GM23338 (cell line): ENCODE measurements at regions not wholly inside any gene's neighbourhood (a gene's known extent, or its start where the extent isn't known, plus 50 kb on each side); places are given as distances from the start of the nearest gene placed in this dataset.

Experiments used
- ATAC-seq: fragments of 200-7000 bp; cut with Tn5 transposase; 3 replicates; pipeline ENCODE4 v1.9.1; 2020
- DNase-seq: peaks from one replicate; pipeline ENCODE4 v3.0.0-alpha.2; 2015; ENCODE audit warnings: low spot score
- H2AFZ ChIP-seq: fragments of 200-600 bp; sonication (generic); 2 replicates; pipeline ENCODE4 v1.8.0; 2016; ENCODE audit warnings: antibody characterized with exemption, mild to moderate bottlenecking, moderate library complexity
- H3F3A ChIP-seq: fragments of 200-600 bp; sonication (generic); replicated peaks from 2 replicates; pipeline ENCODE4 v1.8.0; 2017; ENCODE audit warnings: antibody characterized with exemption, mixed run types, low read depth
- H3K27ac ChIP-seq: fragments of 200-600 bp; sonication (generic); 2 replicates; pipeline ENCODE4 v1.6.1; 2016; ENCODE audit warnings: low read depth
- H3K27me3 ChIP-seq: fragments of 200-600 bp; sonication (generic); 2 replicates; pipeline ENCODE4 v1.8.0; 2016; ENCODE audit warnings: mild to moderate bottlenecking, mixed run types, moderate library complexity; ENCODE audit not compliant: insufficient read depth
- H3K36me3 ChIP-seq: fragments of 200-600 bp; sonication (generic); 2 replicates; pipeline ENCODE4 v1.8.0; 2016; ENCODE audit warnings: mild to moderate bottlenecking; ENCODE audit not compliant: insufficient read depth
- H3K4me1 ChIP-seq: fragments of 200-600 bp; sonication (generic); 2 replicates; pipeline ENCODE4 v1.8.0; 2016; ENCODE audit warnings: mild to moderate bottlenecking, moderate library complexity; ENCODE audit not compliant: insufficient read depth
- H3K4me2 ChIP-seq: fragments of 200-600 bp; sonication (generic); 2 replicates; pipeline ENCODE4 v1.7.1; 2017; ENCODE audit warnings: mixed run types
- H3K4me3 ChIP-seq: fragments of 200-600 bp; sonication (generic); 2 replicates; pipeline ENCODE4 v1.6.1; 2016; ENCODE audit warnings: mixed run types
- H3K79me2 ChIP-seq: fragments of 200-600 bp; sonication (generic); replicated peaks from 2 replicates; pipeline ENCODE4 v1.8.0; 2017; ENCODE audit warnings: mild to moderate bottlenecking; ENCODE audit not compliant: insufficient read depth
- H3K9me2 ChIP-seq: fragments of 200-600 bp; sonication (generic); 2 replicates; pipeline ENCODE4 v1.8.0; 2017; ENCODE audit not compliant: insufficient read depth
- H4K20me1 ChIP-seq: fragments of 200-600 bp; sonication (generic); replicated peaks from 2 replicates; pipeline ENCODE4 v1.8.0; 2017; ENCODE audit warnings: mild to moderate bottlenecking; ENCODE audit not compliant: insufficient read depth
- H3K27ac Mint-ChIP-seq: 2 replicates; pipeline ENCODE4 v1.8.0; 2020; ENCODE audit warnings: inconsistent platforms, mild to moderate bottlenecking, moderate library complexity, mixed read lengths
- H3K27me3 Mint-ChIP-seq: 3 replicates; pipeline ENCODE4 v1.8.0; 2022; ENCODE audit warnings: low read depth, mild to moderate bottlenecking, moderate library complexity, mixed read lengths, inconsistent platforms; ENCODE audit not compliant: insufficient read depth, poor library complexity
- H3K36me3 Mint-ChIP-seq: 3 replicates; pipeline ENCODE4 v1.8.0; 2021; ENCODE audit warnings: low read depth, mild to moderate bottlenecking, inconsistent platforms, moderate library complexity, mixed read lengths
- H3K4me1 Mint-ChIP-seq: 3 replicates; pipeline ENCODE4 v1.8.0; 2020; ENCODE audit warnings: mild to moderate bottlenecking, inconsistent platforms, mixed read lengths
- H3K4me3 Mint-ChIP-seq: 3 replicates; pipeline ENCODE4 v1.8.0; 2021; ENCODE audit warnings: moderate library complexity, mild to moderate bottlenecking, inconsistent platforms, mixed read lengths
- H3K9me3 Mint-ChIP-seq: 3 replicates; pipeline ENCODE4 v1.8.0; 2020; ENCODE audit warnings: moderate library complexity, mild to moderate bottlenecking, inconsistent platforms, mixed read lengths
- ZNF114 ChIP-seq: fragments of 250-450 bp; sonication (Bioruptor Pico); IDR thresholded peaks from 2 replicates; pipeline ENCODE4 v1.5.0; 2020; ENCODE audit warnings: mild to moderate bottlenecking, moderate library complexity
- TF ChIP-seq, protein P1 (sequence below): fragments of 250-450 bp; sonication (Bioruptor Pico); IDR thresholded peaks from 2 replicates; pipeline ENCODE4 v1.5.0; 2020; ENCODE audit warnings: mild to moderate bottlenecking, moderate library complexity
- TF ChIP-seq, protein P2 (sequence below): IDR thresholded peaks from one replicate; pipeline ENCODE4 v1.6.1; 2018; ENCODE audit warnings: antibody characterized with exemption; ENCODE audit not compliant: unreplicated experiment

DNA sequence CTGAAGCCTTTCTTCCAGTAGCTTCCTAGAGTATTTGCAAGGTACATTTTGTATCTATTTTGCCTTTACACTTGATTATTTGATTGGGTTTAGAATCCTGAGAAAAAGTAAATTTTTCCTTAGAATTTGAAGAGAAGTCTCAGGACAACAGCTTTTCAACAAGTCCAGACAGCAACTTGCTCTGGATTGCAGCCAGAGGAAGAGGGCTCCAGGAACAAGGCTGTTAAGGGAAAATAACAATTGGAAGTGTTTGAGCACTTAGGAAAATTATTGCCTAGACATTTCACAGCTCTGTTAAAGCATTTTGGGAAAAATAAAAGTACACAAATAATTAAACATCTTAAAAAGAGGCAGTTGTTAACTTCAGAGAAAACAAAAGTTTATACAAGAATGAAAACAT is 58.3 kb upstream of the RAPGEF4 start (continued):
- TF ChIP-seq, protein P1, sequence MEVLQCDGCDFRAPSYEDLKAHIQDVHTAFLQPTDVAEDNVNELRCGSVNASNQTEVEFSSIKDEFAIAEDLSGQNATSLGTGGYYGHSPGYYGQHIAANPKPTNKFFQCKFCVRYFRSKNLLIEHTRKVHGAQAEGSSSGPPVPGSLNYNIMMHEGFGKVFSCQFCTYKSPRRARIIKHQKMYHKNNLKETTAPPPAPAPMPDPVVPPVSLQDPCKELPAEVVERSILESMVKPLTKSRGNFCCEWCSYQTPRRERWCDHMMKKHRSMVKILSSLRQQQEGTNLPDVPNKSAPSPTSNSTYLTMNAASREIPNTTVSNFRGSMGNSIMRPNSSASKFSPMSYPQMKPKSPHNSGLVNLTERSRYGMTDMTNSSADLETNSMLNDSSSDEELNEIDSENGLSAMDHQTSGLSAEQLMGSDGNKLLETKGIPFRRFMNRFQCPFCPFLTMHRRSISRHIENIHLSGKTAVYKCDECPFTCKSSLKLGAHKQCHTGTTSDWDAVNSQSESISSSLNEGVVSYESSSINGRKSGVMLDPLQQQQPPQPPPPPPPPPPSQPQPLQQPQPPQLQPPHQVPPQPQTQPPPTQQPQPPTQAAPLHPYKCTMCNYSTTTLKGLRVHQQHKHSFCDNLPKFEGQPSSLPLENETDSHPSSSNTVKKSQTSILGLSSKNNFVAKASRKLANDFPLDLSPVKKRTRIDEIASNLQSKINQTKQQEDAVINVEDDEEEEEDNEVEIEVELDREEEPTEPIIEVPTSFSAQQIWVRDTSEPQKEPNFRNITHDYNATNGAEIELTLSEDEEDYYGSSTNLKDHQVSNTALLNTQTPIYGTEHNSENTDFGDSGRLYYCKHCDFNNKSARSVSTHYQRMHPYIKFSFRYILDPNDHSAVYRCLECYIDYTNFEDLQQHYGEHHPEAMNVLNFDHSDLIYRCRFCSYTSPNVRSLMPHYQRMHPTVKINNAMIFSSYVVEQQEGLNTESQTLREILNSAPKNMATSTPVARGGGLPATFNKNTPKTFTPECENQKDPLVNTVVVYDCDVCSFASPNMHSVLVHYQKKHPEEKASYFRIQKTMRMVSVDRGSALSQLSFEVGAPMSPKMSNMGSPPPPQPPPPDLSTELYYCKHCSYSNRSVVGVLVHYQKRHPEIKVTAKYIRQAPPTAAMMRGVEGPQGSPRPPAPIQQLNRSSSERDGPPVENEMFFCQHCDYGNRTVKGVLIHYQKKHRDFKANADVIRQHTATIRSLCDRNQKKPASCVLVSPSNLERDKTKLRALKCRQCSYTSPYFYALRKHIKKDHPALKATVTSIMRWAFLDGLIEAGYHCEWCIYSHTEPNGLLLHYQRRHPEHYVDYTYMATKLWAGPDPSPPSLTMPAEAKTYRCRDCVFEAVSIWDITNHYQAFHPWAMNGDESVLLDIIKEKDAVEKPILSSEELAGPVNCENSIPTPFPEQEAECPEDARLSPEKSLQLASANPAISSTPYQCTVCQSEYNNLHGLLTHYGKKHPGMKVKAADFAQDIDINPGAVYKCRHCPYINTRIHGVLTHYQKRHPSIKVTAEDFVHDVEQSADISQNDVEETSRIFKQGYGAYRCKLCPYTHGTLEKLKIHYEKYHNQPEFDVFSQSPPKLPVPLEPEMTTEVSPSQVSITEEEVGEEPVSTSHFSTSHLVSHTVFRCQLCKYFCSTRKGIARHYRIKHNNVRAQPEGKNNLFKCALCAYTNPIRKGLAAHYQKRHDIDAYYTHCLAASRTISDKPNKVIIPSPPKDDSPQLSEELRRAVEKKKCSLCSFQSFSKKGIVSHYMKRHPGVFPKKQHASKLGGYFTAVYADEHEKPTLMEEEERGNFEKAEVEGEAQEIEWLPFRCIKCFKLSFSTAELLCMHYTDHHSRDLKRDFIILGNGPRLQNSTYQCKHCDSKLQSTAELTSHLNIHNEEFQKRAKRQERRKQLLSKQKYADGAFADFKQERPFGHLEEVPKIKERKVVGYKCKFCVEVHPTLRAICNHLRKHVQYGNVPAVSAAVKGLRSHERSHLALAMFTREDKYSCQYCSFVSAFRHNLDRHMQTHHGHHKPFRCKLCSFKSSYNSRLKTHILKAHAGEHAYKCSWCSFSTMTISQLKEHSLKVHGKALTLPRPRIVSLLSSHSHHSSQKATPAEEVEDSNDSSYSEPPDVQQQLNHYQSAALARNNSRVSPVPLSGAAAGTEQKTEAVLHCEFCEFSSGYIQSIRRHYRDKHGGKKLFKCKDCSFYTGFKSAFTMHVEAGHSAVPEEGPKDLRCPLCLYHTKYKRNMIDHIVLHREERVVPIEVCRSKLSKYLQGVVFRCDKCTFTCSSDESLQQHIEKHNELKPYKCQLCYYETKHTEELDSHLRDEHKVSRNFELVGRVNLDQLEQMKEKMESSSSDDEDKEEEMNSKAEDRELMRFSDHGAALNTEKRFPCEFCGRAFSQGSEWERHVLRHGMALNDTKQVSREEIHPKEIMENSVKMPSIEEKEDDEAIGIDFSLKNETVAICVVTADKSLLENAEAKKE = no peak
- TF ChIP-seq ZNF114 (CRISPR knock-in tag) = no peak

DNA sequence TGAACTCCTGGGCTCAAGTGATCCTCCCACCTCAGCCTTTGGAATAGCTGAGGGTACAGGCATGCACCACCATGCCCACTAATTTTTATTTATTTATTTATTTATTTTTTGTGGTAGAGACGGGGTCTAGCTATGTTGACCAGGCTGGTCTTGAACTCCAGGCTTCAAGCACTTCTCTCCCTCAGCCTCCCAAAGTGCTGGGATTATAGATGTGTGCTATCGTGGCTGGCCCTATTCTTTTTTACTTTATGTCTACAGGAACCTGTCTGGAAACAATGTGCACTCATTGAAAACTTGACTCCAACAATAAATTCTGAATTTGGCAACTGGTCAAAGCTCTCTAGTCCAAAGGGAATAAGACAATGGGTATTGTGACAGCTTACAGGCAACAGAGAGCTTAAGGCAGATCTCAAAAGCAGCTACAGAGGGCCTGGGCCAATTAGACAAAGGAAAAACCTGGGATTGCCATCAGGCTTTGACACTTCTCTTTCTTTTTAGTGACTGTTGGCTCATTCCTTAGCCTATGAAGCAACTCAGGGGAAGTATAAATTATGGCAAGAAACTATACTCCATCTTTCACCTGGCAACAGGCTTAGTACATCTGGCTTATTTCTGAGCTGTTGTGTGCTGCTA is 55.1 kb upstream of the RAPGEF4 start:
- DNase-seq = no peak
- Histone ChIP-seq H3K4me3 (no peak overlapping the region), H3K27ac (no peak overlapping the region), H3F3A (no peaks in the 10 kb centered on the region), H3K79me2 (no peaks in the 10 kb centered on the region), H3K36me3 (no peaks in the 10 kb centered on the region), H3K9me2 (0 out of 2 replicates have a peak, but pooled peaks cover 2% of the 10 kb centered on the region), H3K4me2 (no peak overlapping the region), H3K27me3 (no peaks in the 10 kb centered on the region), H2AFZ (no peak overlapping the region), H4K20me1 (no peaks in the 10 kb centered on the region), H3K4me1 (no peaks in the 10 kb centered on the region)
- Mint-ChIP-seq H3K27ac (no peak overlapping the region), H3K36me3 (peaks cover 5% of the 10 kb centered on the region; the same call in 2 of the 3 replicates), H3K4me1 (peaks cover 3% of the 10 kb centered on the region; the same call in 1 of the 3 replicates), H3K4me3 (no peak overlapping the region), H3K9me3 (peaks cover 10% of the 10 kb centered on the region), H3K27me3 (no peaks in the 10 kb centered on the region)
- TF ChIP-seq, protein P2, sequence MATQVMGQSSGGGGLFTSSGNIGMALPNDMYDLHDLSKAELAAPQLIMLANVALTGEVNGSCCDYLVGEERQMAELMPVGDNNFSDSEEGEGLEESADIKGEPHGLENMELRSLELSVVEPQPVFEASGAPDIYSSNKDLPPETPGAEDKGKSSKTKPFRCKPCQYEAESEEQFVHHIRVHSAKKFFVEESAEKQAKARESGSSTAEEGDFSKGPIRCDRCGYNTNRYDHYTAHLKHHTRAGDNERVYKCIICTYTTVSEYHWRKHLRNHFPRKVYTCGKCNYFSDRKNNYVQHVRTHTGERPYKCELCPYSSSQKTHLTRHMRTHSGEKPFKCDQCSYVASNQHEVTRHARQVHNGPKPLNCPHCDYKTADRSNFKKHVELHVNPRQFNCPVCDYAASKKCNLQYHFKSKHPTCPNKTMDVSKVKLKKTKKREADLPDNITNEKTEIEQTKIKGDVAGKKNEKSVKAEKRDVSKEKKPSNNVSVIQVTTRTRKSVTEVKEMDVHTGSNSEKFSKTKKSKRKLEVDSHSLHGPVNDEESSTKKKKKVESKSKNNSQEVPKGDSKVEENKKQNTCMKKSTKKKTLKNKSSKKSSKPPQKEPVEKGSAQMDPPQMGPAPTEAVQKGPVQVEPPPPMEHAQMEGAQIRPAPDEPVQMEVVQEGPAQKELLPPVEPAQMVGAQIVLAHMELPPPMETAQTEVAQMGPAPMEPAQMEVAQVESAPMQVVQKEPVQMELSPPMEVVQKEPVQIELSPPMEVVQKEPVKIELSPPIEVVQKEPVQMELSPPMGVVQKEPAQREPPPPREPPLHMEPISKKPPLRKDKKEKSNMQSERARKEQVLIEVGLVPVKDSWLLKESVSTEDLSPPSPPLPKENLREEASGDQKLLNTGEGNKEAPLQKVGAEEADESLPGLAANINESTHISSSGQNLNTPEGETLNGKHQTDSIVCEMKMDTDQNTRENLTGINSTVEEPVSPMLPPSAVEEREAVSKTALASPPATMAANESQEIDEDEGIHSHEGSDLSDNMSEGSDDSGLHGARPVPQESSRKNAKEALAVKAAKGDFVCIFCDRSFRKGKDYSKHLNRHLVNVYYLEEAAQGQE = no peak
- no peak for TF ChIP-seq ZNF114 (CRISPR knock-in tag)
- TF ChIP-seq, protein P1 = no peak
- ATAC-seq = no peak
